Activated effector memory CD4-positive, alpha-beta T cell treated with Interleukin-2 at 50 U/mL for 16 hours (primary cell): ENCODE measurements at regions not wholly inside any gene's neighbourhood (a gene's known extent, or its start where the extent isn't known, plus 50 kb on each side); places are given as distances from the start of the nearest gene placed in this dataset.

Experiments used
- DNase-seq: peaks from one replicate; pipeline ENCODE4 v3.0.0-alpha.2; 2020

DNA sequence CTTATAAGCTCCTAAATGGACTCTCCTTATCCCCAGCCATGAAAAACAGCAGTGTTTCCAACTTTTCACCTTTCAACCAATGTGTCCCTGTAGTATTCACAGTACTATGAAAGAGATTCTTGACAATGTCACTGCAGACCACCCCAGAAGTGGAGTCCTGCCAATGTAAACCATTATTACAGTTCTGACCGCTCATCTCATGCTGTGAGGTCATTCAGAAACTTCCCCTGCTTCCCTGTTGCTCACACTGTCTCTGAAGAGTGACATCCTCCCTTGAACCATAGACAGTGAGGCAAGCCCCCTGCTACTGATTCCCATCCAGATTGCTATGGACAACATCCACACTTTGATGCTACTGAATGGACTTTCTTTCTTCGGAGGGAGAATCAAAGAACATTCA lies 1523.7 kb upstream of the ACVR2A start:
- no peak for DNase-seq

DNA sequence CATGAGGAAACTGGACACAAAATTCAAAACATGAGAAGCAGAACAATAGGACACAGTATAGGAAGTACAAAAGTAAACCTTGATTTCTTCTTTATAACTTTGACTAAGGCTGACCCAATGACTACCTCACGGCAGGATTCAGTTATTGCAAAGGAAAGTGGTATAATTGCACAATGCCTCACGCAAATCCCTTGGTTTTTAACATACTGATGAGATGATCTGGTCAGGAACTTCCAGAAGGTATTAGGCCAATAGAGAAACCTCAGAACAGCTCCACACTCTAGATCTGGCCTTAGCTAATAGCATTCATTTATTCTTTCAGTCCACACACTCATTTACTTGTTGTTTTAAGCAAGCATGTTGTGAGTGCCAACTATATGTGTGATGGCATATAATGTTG lies 1526.9 kb upstream of the ACVR2A start:
- DNase-seq, result no peak

DNA sequence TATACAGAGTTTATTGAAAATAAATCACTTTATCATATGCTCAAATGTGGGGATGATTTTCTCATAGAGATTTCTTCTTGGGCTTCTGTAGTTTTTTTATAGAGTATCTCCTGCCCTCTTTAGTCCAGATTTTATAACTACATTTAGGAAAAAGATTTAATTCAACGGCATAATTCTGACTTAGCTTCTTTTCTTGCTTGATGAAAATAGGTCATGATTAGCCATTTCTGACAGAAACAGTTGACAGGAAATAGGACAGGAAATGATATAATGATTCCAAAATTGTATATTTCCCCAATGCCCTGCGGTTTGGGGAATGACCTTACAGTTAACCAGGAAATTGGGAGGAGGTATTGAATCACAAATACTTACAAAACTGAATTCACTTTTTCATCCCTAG lies 1531.9 kb upstream of the ACVR2A start:
- DNase-seq, result no peak

DNA sequence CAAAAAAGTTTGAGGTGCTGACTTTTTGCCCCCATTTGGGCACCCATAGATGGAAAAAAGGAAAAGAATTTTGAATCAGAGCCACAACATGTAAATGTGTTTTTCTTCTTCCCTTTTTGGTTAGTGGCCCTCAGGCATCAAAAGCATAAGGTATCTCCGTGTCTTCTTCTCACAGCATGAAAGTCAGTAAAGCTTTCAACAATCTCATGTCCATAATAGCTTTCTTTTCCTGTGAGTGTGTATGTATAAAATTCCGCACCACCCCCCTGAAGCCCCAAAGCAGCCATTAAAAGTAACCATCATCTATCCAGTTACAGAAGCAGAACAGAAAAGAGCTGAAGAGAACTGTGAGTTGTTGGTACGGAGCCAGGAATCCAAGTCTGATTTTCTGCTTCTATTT lies 1539.7 kb upstream of the ACVR2A start:
- DNase-seq, result no peak

DNA sequence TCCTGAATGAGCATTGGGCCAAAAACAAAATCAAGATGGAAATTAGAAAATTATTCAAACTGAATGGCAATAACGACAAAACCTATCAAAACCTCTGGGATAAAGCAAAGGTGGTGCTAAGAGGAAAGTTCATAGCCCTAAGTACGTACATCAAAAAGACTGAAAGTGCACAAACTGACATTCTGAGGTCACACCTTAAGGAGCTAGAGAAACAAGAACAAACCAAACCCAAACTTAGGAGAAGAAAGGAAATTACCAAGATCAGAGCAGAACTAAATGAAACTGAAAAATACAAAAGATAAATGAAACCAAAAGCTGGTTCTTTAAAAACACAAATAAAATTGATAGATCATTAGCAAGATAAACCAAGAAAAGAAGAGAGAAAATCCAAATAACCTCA lies 1543.5 kb upstream of the ACVR2A start:
- DNase-seq, result no peak

DNA sequence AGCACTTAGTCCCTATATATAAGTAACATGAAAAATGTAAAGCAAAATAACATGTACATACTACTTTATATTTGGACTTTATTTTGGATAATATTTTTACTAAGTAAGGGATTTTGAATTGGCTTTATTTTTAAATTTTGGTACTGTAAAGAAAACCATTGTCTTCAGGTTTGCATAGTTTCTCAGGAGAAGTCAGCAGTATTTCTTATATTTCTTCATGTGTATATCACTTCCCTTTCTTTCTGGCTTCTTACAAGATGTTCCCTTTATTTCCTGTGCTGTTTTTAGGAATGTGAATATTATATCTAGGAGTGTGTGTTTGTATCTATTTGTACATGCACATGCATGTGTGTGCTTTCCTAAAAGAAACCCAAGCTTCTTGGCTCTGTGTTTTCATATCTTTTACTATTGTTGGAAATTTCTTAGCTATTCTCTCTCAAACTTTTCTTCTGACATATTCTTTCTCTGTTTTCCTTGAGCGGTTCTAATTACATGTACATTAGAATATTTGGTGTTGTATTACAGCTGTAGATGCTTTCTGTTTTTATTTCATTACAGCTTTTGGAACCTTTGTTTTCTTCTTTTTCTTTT lies 1549.7 kb upstream of the ACVR2A start:
- no peak for DNase-seq

DNA sequence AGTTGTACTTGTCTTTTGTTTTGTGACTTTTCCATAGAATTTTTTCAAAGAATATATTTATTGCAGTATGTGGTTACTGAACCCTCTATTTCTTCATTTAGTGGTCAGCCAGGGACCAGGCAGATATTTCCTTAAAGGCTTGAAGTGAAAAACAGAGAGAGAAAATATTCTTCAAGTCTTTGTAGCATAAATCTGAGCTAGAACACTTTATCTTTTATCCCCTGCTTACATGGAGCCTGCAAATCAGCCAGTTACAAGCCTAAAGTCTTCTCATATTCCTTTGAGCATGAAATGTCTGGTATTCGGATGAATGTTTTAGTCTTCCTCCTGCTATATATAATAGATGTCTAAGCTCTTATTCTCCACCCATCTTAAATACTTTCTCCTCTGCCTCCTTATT lies 1557.5 kb upstream of the ACVR2A start:
- no peak for DNase-seq

DNA sequence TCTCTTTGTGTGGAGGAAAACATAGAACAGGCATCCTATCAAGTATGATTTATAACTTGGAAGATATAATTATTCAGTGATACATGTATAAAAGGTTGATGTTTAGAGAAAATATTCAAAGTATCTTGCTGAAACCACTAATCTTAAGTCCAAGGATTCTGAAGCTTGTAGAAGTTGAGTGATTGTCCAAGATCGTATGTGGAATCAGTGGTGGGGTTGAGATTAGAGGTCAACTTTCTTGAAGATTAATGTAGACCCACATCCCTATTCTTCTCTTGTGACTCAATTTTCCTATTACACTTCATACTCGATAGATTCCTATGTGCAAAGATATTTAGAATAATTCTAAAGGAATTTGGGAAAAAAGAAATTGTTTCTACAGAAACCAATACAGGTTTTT lies 1565.9 kb upstream of the ACVR2A start:
- DNase-seq, result no peak

DNA sequence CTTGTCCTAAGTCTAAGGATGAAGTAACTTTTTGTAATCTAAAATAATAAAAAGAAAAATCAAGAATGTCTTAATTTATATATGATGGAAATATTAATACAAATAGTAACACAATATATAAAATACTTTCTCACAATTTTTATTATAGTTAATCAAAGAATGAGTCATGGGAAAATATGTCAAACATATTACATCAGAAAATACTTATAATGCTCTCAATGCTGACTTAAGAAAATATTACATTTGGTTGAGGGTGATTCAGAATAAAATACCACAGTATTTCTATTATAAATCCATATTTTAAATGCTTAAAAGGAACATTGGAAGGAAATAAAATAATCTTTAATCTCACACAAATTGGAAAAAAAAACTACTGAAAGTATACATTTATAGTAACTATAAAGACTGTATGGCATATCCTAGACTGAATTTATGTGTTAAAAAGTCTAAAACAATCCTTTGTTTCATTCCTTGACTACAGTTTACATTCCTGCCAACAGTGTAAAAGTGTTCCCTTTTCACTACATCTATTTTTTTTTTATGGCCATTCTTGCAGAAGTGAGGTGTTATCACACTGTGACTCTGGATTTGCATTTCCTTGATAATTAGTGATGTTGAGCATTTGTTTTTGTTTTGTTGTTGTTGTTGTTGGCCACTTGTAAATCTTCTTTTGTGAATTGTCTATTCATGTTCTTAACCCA lies 1573.5 kb upstream of the ACVR2A start:
- DNase-seq, result no peak

DNA sequence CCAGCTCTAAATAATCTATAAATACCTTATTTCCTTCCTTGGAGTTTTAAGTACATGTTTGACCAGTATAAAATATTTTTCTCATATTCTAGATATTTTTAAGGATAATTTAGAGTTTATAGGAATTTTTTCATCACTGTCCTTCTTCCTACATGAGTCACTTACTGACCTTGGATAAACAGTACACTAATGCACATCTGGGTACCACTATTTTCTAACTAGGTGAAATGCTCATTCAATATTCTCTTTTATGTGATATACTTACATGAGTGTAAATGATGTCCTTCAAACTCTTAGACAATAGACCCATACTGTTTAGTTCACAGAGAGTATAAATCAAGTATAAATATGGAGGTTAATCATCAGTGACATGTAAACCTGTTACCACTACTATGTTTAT lies 1574.2 kb upstream of the ACVR2A start:
- no peak for DNase-seq

DNA sequence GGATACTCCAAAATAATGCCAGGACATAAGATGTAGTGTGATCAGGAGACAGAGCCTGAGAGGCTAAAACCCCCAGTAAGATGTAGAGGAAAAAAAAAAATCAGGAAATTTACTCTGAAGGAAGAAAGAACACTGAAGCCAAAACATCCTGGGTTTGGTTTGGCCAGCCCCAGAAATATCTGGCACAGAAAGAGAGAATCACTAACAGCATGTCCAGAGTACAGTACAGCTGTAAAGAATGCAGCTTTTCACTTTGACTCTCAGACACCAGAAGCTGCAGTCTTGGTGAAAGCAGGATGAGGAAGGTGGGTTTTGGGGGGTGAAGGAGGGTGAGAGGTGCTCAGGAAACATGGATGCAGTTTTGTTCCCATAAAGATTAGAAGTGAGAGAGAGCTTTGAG lies 1577.7 kb upstream of the ACVR2A start:
- DNase-seq, result no peak

DNA sequence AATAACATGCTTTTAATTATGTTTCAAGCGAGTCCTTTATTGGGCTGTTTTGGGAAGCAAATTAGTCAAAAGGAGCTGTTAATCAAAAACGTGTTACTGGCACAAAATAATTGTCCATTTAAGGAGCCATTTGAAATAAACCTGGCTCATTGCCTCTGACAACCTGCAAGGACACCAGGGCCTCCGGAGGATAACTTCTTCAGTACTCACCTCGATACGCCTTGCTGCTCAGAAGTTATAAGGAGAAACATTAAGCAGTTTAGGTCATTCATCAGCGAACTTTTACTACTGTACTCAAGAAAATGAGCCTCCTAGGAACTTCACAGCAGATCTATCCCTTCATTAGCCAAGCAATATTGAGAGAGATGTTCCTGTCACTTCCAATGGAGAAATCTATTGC lies 1579.2 kb upstream of the ACVR2A start:
- no peak for DNase-seq

DNA sequence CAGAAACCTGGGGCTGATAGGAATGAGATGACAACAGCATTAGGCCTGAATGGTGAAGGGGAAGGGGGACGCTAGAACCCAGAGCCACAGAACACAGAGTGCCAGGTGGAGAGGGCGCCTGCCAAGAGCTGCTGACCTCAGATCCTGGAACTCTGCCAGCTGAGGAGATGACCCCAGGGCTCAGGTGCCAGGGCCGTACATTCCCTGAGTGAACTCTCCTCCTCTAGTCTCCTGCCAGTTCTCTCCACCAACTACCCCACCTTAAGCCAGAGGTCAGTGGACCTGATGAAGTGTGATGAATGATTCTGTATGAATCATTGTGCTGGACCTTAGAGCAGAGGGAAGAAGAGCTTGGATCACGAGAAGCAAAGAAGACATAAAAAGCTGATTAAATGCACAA lies 1582.2 kb upstream of the ACVR2A start:
- DNase-seq, result no peak

DNA sequence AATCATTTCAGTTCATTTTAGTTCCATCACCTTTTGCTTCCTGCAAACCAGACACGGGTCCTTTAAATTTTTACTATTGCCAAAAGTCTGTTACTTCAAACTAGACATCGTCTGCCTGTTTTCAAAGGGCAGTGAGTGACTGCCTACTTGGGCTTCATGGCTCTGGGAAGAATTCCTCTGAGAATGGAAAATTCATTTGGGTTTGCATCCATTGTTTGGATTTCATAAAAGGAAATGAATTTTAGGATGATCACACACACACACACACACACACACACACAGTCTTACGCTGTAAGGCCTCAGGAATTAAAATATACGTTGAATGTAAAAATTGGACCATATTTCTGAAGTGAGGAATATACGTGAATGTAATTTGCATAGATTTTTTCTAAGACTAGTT lies 1584.3 kb upstream of the ACVR2A start:
- DNase-seq, result no peak

DNA sequence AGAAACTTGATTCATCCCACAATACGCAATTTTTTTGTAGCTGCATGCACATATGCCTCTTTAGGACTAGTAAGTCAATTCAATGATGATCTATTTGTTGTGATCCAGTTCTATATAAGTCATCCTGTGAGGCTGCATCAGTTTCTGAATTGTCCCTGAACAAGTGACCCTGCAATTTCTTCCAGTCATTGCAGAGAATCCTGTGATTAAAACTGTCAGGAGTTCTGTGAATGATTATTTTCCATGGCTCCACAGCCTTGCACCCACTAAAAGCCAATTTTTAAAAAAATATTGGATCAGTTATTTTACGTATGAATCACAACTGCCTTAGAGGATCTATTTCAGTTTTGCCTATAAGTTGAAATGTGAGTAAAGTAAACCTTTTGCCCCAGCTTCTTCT lies 1585.0 kb upstream of the ACVR2A start:
- DNase-seq, result no peak

DNA sequence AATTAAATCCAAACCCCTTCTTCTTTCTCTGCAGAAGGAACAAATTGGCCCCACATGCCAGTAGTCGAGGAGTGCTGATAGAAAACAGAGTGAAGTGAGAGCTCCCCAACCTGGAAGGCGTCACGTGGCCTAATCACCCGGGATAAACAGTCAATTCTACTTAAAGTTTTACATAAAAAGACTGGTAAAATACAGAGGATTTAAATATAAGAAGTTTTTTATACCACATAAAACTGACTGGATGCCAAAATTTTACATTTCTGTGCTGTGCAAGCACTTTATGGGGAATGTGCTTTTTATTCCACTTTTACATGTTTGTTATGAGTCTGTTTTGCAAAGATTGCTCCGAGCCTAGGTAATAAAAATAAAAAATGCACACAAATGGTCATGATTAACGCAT lies 1586.8 kb upstream of the ACVR2A start:
- no peak for DNase-seq

DNA sequence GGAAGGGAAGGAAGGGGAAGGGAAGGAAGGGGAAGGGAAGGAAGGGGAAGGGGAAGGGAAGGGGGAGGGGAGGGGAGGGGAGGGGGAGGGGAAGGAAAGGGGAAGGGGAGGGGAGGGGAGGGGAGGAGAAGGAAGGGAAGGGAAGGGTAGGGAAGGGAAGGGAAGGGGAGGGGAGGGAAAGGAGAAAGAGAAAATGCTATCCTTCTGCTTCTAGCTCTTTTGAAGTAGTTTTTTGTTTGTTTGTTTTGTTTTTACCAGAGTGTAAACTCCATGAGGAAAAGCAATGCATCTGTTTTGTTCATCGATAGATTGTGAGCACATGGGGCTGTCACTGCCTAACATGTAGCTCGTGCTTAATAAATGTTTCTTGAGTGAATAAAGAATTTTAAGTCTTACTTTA lies 1592.7 kb upstream of the ACVR2A start:
- no peak for DNase-seq

DNA sequence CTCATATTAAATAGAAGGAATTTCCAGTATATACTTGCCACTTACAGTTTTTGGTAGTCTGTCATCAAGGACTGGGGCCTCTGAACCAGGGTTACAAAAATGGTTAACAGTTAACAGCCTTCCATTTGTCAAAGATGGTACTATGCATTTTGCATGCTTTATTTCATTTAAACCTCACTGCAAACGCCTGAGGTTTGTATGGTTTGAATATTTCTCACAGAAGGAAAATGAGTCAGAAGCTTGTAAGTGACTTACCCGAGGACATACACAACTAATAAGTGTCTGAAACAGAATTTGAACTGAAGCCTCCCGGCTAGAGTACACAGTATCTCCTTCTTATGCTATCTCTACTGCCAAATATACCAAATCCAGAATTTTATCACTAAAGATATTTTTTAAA lies 1593.5 kb upstream of the ACVR2A start:
- DNase-seq, result no peak

DNA sequence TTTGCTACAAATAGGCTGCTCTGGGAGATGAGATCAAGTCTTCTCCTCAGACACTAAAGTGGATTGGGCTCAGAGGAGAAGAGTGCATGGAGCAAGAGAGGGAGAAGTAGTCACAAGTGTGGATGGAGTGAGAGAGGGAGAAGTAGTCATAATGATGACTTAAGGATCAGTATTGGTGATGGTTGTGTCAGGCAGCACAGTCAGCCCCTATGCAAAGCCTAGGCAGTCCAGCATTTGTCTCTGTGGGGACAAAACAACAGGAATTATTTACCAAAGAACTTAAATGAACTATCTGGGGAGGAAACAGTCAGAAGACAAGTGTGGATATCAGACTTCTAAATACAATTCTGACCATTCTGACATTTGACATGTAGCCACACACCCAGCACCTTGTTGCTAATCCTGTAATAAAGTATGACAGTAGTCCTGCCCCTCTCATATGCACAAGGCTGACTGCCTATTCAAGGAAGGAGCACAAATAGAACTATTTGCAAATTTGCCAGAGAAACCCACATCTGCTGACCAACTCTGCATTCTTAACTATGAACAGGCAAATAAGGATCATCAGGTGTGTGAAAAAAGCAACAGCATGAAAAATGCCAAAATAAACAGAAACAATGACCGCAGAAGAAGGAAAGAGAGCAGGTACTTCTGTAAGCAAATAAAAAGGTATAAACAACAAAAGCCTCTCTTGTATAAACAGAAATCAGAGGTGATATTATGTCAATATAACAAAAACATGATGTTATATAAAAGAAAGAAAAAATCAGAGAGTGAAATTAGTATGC lies 1597.9 kb upstream of the ACVR2A start:
- DNase-seq, result no peak

DNA sequence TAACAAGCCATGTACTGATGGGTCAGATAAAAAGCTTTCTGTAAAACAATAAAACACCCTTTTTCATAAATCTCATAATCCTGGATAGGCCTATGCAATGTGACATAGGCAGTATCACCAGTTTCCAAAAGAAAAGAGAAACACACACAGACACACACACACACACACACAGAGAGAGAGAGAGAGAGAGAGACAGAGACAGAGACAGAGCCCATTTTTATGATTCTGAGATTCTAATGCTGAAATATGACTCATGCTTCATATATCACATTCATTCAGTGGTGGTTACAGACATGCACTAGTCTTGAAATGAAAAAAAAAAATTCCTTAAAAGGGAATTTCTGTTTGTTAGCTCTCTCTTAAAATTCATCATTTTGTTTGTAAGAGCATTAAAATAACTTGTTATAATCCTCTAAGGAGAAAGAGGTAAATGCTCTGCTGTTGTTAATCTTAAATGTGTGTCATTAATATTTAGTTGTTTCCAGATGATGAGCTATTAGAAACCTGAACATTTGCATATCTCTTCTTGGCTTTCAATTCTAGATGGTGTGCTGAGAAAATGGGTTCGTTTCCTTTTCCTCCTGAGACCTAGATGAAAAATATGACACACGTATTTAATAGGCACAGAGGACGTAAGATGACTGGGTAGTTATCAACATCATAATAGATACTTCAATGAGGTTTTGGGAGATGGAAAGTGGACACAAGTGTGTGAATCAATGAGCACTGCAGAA lies 1598.7 kb upstream of the ACVR2A start:
- DNase-seq, result no peak

DNA sequence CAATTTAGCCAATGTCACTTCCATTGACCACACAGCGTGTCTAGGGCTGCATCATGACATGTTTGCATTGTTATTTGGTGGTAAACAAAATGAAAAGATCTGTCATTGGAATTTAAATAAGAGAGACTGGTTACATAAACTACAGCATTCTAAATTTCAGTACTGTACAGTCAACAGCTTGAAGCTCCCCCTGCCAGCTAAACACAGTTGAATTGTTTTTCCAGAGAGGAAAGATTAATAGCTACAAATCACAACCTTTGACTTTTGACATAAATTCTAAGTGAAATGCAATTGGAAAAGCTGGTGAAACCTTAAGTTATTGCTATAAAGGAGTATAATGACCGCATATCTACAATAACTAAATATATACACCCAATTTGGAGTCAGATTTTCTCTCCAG lies 1600.0 kb upstream of the ACVR2A start:
- DNase-seq, result no peak

DNA sequence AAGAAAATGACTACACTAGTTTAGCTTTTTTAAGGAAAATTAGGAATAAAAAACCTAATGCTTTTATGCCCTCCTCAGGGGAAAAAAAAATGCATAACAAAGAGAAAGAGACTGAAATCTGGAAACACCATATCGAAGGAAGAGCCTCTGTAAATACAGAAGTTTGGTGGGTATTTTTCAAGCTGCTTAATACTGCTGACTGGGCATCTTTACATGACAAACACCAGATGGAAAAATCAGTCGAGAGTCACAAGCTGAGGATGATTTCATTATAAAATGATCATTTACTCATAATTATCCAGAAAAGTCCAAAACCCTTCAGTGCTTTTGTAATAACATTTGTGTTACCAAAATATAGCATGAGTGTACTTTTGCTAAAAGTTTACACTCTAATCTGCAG lies 1600.7 kb upstream of the ACVR2A start:
- no peak for DNase-seq

DNA sequence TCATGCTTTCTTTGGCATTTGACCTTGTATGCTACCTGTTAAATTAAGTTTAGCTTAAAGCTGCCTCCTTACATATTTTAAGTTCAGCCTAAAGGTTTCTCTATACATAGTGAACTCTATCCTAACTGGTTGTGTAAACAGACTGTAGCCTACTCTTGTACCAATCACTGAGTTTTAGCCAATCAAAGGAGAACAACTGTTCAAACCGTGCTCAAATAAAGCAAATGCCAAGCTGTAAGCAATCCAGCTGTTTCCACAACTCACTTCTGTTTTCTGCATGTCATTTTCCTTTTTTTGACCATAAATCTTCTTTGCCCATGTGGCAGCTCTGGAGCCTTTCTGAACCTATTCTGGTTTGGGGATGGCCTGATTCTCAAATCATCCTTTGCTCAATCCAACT lies 1603.8 kb upstream of the ACVR2A start:
- DNase-seq, result no peak

DNA sequence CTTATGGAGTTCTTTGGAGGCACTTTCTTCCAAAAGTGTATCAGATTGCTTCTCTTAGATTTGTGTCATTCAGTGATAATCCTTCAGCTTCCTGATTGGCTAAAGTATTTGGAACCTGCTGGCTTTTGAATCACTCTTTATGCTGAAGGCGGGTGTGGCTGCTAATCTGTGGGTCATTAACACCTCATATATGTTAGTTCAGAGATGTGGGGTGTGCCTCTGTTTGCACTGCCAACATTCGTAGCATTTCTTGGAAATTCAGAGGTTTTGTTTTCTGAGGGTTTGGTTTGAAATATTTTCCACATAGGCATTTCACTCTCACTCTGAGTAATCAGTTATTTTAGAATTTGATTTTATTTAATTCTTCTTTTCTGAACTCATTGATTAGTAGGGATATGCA lies 1604.4 kb upstream of the ACVR2A start:
- no peak for DNase-seq
